K562 (cell line): ENCODE measurements at regions not wholly inside any gene's neighbourhood (a gene's known extent, or its start where the extent isn't known, plus 50 kb on each side); places are given as distances from the start of the nearest gene placed in this dataset.

Source experiments
- TF ChIP-seq, protein P1 (sequence below): fragments of 450-650 bp; conservative IDR thresholded peaks from 2 replicates; pipeline ENCODE4 v1.6.1; 2016; ENCODE audit warnings: missing genetic modification characterization, low read depth, mild to moderate bottlenecking, control low read depth, missing compliant biosample characterization
- TF ChIP-seq, protein P2 (sequence below): sonication (generic); formaldehyde crosslinking; IDR thresholded peaks from 2 replicates; pipeline ENCODE4 v1.8.0; 2023; ENCODE audit warnings: mild to moderate bottlenecking, missing genetic modification reagents

DNA sequence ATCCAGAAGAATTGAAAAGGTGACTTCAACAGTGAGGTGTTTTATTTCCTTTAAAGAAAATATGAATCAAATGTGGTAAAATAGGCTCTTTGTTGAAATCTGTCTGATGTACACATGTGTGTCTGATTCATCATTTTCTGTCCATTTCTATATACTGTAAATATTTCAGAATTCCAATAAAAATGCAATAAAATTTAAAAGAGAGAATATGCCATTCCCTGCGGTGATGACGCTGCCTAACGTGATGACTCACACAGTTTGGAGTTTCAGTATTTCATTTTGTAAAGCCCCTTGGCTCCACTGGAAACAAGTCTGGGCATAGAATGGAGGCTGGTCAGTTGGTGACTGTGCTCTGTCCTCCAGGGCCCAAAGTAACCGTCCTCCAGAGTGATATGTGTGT, 482.5 kb upstream of the CDH5 start:
- TF ChIP-seq, protein P1, sequence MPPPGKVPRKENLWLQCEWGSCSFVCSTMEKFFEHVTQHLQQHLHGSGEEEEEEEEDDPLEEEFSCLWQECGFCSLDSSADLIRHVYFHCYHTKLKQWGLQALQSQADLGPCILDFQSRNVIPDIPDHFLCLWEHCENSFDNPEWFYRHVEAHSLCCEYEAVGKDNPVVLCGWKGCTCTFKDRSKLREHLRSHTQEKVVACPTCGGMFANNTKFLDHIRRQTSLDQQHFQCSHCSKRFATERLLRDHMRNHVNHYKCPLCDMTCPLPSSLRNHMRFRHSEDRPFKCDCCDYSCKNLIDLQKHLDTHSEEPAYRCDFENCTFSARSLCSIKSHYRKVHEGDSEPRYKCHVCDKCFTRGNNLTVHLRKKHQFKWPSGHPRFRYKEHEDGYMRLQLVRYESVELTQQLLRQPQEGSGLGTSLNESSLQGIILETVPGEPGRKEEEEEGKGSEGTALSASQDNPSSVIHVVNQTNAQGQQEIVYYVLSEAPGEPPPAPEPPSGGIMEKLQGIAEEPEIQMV (tag), result no peak
- TF ChIP-seq, protein P2, sequence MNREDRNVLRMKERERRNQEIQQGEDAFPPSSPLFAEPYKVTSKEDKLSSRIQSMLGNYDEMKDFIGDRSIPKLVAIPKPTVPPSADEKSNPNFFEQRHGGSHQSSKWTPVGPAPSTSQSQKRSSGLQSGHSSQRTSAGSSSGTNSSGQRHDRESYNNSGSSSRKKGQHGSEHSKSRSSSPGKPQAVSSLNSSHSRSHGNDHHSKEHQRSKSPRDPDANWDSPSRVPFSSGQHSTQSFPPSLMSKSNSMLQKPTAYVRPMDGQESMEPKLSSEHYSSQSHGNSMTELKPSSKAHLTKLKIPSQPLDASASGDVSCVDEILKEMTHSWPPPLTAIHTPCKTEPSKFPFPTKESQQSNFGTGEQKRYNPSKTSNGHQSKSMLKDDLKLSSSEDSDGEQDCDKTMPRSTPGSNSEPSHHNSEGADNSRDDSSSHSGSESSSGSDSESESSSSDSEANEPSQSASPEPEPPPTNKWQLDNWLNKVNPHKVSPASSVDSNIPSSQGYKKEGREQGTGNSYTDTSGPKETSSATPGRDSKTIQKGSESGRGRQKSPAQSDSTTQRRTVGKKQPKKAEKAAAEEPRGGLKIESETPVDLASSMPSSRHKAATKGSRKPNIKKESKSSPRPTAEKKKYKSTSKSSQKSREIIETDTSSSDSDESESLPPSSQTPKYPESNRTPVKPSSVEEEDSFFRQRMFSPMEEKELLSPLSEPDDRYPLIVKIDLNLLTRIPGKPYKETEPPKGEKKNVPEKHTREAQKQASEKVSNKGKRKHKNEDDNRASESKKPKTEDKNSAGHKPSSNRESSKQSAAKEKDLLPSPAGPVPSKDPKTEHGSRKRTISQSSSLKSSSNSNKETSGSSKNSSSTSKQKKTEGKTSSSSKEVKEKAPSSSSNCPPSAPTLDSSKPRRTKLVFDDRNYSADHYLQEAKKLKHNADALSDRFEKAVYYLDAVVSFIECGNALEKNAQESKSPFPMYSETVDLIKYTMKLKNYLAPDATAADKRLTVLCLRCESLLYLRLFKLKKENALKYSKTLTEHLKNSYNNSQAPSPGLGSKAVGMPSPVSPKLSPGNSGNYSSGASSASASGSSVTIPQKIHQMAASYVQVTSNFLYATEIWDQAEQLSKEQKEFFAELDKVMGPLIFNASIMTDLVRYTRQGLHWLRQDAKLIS (CRISPR knock-in tag), result no peak
